ENCODE measurements at regions not wholly inside any gene's neighbourhood (a gene's known extent, or its start where the extent isn't known, plus 50 kb on each side); places are given as distances from the start of the nearest gene placed in this dataset.
"Not testable (repeated sequence)": the region's sequence is repeated elsewhere in the genome, so short reads cannot be mapped to it uniquely, and the experiment has no call there.

DNA sequence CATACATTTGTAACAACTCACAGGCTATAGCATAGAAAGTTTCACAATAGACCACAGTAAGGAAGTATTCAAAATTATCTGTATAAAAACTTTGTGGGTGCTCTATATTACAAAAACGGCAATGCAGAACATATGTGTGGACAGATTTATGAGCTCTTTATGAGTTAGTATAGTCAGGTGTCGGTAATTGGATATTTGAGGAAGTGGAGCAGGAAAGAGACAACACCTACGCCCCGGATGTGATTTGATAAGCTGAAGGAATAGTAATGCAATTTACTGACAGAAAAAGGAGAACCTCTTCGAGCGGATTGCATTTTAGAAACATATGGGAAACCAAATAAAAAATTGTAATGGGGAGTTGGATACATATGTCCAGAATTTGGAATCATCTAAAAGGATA lies 63.2 kb upstream of the HSFY1 start:
- H3K4me1 ChIP-seq; H3K27ac ChIP-seq; H3K36me3 ChIP-seq; DNase-seq; H3K9me3 ChIP-seq; intact Hi-C loops (cut with DNase I); ATAC-seq; H3K27me3 ChIP-seq; H3K4me3 ChIP-seq: not testable (repeated sequence)
- WGBS, 4 donors = no CpG with 5 or more reads among the region's 6 CpGs
